Activated naive CD8-positive, alpha-beta T cell treated with anti-CD3 and anti-CD28 coated beads, Interleukin-2, amount 50 U/mL, for 24 hours (primary cell): ENCODE measurements at regions not wholly inside any gene's neighbourhood (a gene's known extent, or its start where the extent isn't known, plus 50 kb on each side); places are given as distances from the start of the nearest gene placed in this dataset.

Experiments
- ATAC-seq: fragments of 150-1000 bp; cut with Tn5 transposase; one replicate; pipeline ENCODE4 v1.10.0; 2021
- DNase-seq: peaks from one replicate; pipeline ENCODE4 v3.0.0; 2021
- H3K27ac Mint-ChIP-seq: one replicate; pipeline ENCODE4 v1.8.0; 2021; ENCODE audit warnings: mild to moderate bottlenecking, mixed read lengths
- H3K27me3 Mint-ChIP-seq: one replicate; pipeline ENCODE4 v1.8.0; 2021; ENCODE audit warnings: mixed read lengths
- H3K36me3 Mint-ChIP-seq: one replicate; pipeline ENCODE4 v1.8.0; 2021; ENCODE audit warnings: low read depth, mixed read lengths
- H3K4me1 Mint-ChIP-seq: one replicate; pipeline ENCODE4 v1.8.0; 2021; ENCODE audit warnings: mixed read lengths
- H3K4me3 Mint-ChIP-seq: one replicate; pipeline ENCODE4 v1.8.0; 2021; ENCODE audit warnings: mild to moderate bottlenecking, moderate library complexity, mixed read lengths
- H3K9me3 Mint-ChIP-seq: one replicate; pipeline ENCODE4 v1.8.0; 2021; ENCODE audit warnings: mixed read lengths

DNA sequence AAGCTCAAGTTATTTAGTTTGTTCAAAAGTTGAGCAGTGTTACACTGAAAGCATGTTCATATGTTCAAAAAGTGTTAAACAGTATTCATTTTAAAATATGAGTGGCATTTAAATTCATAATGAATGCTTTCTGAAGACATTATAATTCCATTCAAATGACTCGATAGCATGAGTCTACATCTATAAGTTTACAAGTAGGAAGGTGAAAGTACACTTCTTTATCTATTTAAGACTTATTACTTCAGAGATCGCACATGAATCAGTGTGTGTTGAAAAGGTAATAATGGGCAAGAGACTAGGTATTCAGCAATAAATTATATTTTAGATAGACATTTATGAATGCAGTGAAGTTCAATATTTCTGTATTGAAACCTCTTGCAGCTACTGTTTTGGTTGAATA is 456.1 kb downstream of the GRXCR1 start:
- ATAC-seq: no peak
- Mint-ChIP-seq H3K9me3 (peaks cover 12% of the 10 kb centered on the region), H3K4me1 (no peaks in the 10 kb centered on the region), H3K27ac (no peak overlapping the region), H3K4me3 (no peak overlapping the region), H3K36me3 (no peaks in the 10 kb centered on the region), H3K27me3 (no peaks in the 10 kb centered on the region)
- no peak for DNase-seq

DNA sequence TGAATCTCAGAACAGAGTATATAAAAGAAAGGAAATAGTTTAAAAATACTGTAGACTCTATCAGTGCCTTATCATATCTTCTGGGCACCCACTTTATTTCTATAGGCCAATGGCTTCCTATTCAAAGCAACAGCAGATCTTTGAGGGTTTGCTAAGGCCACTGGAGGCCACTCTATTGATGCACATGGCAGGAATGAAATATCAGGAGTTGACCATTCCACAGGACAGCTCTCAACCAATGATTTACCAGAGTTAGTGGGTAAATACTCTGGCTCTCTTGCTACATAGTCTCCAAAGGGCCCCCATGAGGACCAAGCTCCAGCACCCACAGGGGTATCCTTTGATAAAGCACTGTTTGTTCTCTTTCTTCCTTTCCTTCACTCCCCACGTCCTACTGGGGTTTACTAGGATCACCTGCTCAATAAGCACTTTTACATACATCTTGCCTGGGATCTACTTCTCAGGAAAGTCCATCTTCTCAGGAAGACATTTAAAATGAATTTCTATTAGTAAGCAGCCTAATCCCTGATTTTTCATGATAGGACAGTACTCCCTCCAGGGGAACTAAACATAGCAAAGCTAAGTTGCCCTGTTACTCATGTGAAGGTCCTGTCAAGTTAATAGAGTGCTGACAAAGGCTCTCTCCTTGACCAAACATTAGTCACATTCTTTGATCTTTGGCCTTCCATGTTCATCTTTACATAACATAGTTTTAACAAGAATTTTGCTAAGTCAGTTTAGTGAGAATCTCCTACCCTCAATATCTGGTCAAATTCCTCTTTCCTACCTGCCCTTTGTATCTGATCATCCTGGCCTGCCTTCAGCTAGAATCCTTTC is 459.7 kb downstream of the GRXCR1 start:
- Mint-ChIP-seq H3K4me3 (no peak overlapping the region), H3K27ac (no peak overlapping the region), H3K9me3 (peaks cover 4% of the 10 kb centered on the region), H3K4me1 (no peaks in the 10 kb centered on the region), H3K36me3 (no peaks in the 10 kb centered on the region), H3K27me3 (no peaks in the 10 kb centered on the region)
- ATAC-seq: no peak
- no peak for DNase-seq

- Mint-ChIP-seq H3K27me3 (no peaks in the 10 kb centered on the region), H3K36me3 (no peaks in the 10 kb centered on the region), H3K9me3 (peaks cover under 1% of the 10 kb centered on the region), H3K4me3 (no peak overlapping the region), H3K4me1 (no peaks in the 10 kb centered on the region), H3K27ac (no peak overlapping the region)
- no peak for DNase-seq
- no peak for ATAC-seq
These were observed 460.3 kb downstream of the GRXCR1 start for GRCh38 chr4:43352859-43353258.

DNA sequence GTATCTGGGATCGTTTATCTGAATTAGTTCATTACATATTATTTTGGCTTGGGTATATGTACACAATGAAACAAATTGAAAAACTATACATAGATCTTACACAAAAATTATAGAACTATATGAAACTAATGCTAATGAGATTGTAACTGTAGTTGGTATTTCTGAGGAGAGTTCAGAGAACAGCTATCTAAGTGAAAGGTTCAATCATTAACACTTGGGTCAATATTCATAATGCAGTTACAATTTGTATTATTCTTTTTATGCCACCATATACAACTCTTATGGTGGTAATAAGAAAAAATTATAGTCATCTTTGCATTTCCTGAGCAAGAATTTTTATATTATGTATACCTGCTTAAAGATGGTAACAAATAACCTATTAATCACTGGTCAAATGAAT is 461.0 kb downstream of the GRXCR1 start:
- Mint-ChIP-seq H3K4me1 (no peaks in the 10 kb centered on the region), H3K4me3 (no peak overlapping the region), H3K36me3 (no peaks in the 10 kb centered on the region), H3K27me3 (no peaks in the 10 kb centered on the region), H3K27ac (no peak overlapping the region), H3K9me3 (no peaks in the 10 kb centered on the region)
- no peak for ATAC-seq
- no peak for DNase-seq

DNA sequence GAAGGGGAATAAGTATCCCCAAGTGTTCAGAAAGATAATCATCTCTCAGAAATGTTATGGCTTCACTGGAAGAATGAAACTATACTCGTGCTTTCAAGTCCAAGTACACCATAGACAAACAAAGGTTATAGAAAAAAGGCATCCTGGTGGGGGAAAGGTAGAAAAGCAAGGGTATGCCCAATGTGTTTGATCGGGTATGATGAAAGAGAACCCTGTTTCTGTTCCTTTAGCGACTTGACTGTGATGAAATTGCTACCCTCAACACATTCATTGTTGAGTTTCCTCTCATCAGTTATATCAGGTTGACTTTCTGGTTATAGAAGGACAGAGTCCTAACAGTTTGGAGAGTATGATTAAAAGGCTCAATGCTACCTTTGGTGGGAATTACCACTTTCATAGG is 464.3 kb downstream of the GRXCR1 start:
- Mint-ChIP-seq H3K27ac (no peak overlapping the region), H3K27me3 (no peaks in the 10 kb centered on the region), H3K9me3 (no peaks in the 10 kb centered on the region), H3K4me3 (no peak overlapping the region), H3K4me1 (no peaks in the 10 kb centered on the region), H3K36me3 (no peaks in the 10 kb centered on the region)
- DNase-seq: no peak
- no peak for ATAC-seq

DNA sequence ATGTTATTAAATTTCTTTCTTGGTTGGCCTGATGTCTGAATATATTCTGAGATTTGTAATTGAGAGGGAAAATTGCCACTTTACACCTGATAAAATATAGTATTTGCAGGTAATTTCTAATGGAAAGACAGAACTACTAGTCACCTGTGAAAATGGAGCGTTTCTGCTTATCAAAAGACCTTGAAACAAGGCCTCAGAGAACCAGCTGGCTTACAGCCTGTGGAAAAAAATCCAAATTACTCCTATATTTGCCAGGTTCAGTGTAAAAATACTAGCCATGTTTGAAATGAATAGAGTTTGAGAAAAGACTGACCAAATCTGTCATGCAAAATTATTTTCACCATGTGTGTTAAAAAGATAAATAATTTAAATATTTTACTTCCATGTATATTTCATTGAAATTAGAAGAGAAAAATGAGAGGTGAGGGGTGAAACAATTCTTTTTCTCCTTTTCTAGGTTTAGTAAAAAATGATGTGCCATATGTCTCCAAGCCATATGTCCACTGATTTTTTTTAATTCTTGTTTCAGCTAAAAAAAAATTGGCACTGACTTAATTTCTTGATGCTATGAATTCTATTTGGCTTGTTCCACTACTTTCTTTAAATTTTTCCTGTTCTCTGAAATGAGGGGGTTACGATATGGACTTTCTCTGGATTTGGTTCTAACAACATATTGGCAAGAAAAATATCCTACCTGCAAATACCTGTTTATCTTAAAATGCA is 464.9 kb downstream of the GRXCR1 start:
- H3K9me3 Mint-ChIP-seq: no peaks in the 10 kb centered on the region
- DNase-seq: no peak
- H3K27ac Mint-ChIP-seq: no peak overlapping the region
- H3K36me3 Mint-ChIP-seq: no peaks in the 10 kb centered on the region
- ATAC-seq: no peak
- H3K4me1 Mint-ChIP-seq: no peaks in the 10 kb centered on the region
- H3K27me3 Mint-ChIP-seq: no peaks in the 10 kb centered on the region
- H3K4me3 Mint-ChIP-seq: no peak overlapping the region

DNA sequence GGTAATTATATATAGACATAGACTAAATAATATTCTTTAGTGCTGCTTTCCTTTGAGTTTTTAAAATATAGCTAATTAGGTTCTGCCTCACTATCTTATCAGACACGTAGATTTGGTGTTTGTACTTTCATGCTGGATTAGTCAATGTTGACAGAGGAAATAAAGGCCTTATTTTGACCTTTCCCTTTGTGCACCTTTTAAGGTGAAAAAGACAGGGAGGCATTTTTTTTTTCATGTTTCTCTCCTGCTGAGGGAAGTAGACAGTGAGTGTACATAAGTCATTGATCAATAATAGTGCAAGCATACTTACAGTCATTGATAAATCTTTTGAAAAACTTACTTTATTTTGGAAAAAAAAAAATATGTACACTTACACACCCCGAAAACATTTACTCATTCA is 467.8 kb downstream of the GRXCR1 start:
- no peak for ATAC-seq
- no peaks in the 10 kb centered on the region for H3K36me3 Mint-ChIP-seq
- H3K27me3 Mint-ChIP-seq: no peaks in the 10 kb centered on the region
- H3K27ac Mint-ChIP-seq: no peak overlapping the region
- DNase-seq: no peak
- no peak overlapping the region for H3K4me3 Mint-ChIP-seq
- H3K4me1 Mint-ChIP-seq: no peaks in the 10 kb centered on the region
- H3K9me3 Mint-ChIP-seq: no peaks in the 10 kb centered on the region

DNA sequence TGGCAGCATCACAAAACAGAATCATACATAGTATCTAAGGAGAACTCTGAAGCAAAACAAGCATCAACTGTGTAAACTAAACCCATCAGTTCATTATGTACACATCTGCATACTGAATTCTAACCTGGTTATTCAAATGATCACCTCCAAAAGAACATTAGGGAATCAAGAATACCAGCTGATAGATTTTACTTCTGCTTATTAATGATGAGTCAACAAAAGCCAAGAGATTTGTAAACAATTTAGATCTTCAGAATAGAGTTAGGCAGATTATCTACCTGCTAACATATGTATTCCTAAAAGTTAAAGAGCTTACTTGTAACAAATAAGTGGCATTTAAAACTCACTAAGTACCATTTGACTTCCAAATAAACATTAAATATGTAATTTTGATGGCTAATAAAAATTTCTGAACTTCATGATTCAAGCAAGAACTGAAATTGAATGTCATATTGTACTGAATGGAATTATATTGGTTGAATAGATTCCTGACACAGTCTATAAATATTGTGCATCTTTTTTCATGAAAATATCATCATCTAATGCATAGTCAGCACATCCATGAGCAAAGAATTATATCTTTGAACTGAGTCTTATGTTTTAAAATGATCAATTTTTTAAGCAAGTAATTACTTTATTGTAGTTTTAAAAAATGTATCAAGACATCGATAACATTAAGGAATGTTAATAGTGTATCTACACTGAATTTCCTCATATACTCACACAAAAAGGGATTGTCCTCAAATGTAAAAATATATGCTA is 470.5 kb downstream of the GRXCR1 start:
- no peak overlapping the region for H3K27ac Mint-ChIP-seq
- no peak for ATAC-seq

DNA sequence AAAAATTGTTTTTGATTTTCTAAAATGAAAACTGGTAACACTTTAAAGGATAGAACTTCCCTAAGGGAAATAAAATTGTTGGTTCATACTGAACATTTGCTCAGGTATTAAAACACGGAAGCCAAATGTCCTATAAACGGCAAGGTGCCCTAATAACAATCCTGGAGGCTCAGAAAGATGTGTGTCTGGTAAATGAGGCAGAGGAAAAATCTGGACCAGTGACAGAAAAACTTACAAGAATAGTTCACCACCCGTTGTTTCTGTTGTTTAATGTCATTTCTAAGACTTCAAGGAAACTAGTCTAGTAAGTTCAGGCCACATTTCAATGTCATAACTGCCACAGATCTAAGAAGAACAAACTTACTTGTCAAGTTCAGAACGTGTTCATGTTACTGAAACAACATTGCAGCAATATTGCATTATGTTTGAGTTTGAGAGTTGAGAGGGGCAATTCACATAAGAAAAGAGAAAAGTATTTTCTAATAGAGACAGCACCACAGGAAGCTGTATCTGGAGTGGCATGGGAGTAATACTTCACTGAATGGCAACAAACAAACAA is 476.6 kb downstream of the GRXCR1 start:
- H3K9me3 Mint-ChIP-seq: peaks cover 9% of the 10 kb centered on the region
- no peaks in the 10 kb centered on the region for H3K36me3 Mint-ChIP-seq
- no peak for ATAC-seq
- no peaks in the 10 kb centered on the region for H3K27me3 Mint-ChIP-seq
- no peak overlapping the region for H3K4me3 Mint-ChIP-seq
- no peaks in the 10 kb centered on the region for H3K4me1 Mint-ChIP-seq
- no peak overlapping the region for H3K27ac Mint-ChIP-seq
- no peak for DNase-seq

More for the DNA sequence above, 470.5 kb downstream of the GRXCR1 start:
- Mint-ChIP-seq H3K4me3 (no peak overlapping the region), H3K36me3 (no peaks in the 10 kb centered on the region), H3K27me3 (no peaks in the 10 kb centered on the region), H3K4me1 (no peaks in the 10 kb centered on the region), H3K9me3 (no peaks in the 10 kb centered on the region)
- DNase-seq: no peak

GRCh38 chr4:43373201-43373600 is 480.7 kb downstream of the GRXCR1 start:
- Mint-ChIP-seq H3K36me3 (no peaks in the 10 kb centered on the region), H3K27ac (no peak overlapping the region), H3K27me3 (no peaks in the 10 kb centered on the region), H3K4me1 (no peaks in the 10 kb centered on the region), H3K4me3 (no peak overlapping the region), H3K9me3 (peaks cover 9% of the 10 kb centered on the region)
- ATAC-seq (no peak), DNase-seq (no peak)

DNA sequence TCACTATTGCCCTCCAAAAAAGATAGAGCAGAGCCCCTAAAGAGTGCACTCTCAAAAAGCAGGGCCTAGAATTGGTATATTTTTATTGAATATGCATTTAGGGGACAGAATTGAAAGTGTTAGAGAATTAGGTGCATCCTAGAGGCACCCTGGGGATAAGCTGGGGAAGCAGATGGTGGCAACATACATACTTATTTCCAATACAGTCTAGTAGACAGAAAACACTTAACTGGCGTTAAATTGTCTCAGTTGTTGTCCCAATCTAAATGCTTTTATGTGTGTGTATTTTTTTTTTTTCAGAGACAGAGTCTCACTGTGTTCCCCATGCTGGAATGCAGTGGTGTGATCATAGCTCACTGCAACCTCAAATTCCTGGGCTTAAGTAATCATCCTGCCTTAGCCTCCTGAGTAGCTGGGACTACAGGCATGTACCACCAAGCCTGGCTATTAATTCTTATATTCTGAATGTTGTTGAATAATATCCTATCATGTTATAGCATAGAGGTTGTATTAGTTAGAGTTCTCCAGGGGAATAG is 481.8 kb downstream of the GRXCR1 start:
- Mint-ChIP-seq H3K9me3 (peaks cover 9% of the 10 kb centered on the region), H3K27me3 (no peaks in the 10 kb centered on the region), H3K4me3 (no peak overlapping the region), H3K4me1 (no peaks in the 10 kb centered on the region), H3K36me3 (no peaks in the 10 kb centered on the region), H3K27ac (no peak overlapping the region)
- DNase-seq: no peak
- no peak for ATAC-seq

GRCh38 chr4:43379016-43379415 is 486.5 kb downstream of the GRXCR1 start:
- ATAC-seq (no peak), DNase-seq (no peak)
- peaks cover 12% of the 10 kb centered on the region for H3K9me3 Mint-ChIP-seq
- no peak overlapping the region for H3K27ac Mint-ChIP-seq
- H3K36me3 Mint-ChIP-seq: no peaks in the 10 kb centered on the region
- no peaks in the 10 kb centered on the region for H3K4me1 Mint-ChIP-seq
- H3K4me3 Mint-ChIP-seq: no peak overlapping the region
- no peaks in the 10 kb centered on the region for H3K27me3 Mint-ChIP-seq

- H3K4me3 Mint-ChIP-seq: no peak overlapping the region
- no peaks in the 10 kb centered on the region for H3K4me1 Mint-ChIP-seq
- no peaks in the 10 kb centered on the region for H3K36me3 Mint-ChIP-seq
- ATAC-seq (no peak), DNase-seq (no peak)
- H3K9me3 Mint-ChIP-seq: peaks cover 12% of the 10 kb centered on the region
- H3K27me3 Mint-ChIP-seq: no peaks in the 10 kb centered on the region
- no peak overlapping the region for H3K27ac Mint-ChIP-seq
These were observed 487.6 kb downstream of the GRXCR1 start for GRCh38 chr4:43380093-43380492.

- Mint-ChIP-seq H3K9me3 (peaks cover 4% of the 10 kb centered on the region), H3K4me1 (no peaks in the 10 kb centered on the region), H3K36me3 (peaks cover under 1% of the 10 kb centered on the region), H3K4me3 (no peak overlapping the region), H3K27ac (no peak overlapping the region), H3K27me3 (no peaks in the 10 kb centered on the region)
- no peak for DNase-seq
- ATAC-seq: no peak
These were observed 498.6 kb downstream of the GRXCR1 start for GRCh38 chr4:43391069-43391468.
